Natural killer cell (primary cell): ENCODE measurements at regions not wholly inside any gene's neighbourhood (a gene's known extent, or its start where the extent isn't known, plus 50 kb on each side); places are given as distances from the start of the nearest gene placed in this dataset.

Experiments used
- ATAC-seq, 3 donors: fragments of 150-1000 bp in 2 of 3; fragments of 200-7000 bp in 1 of 3; cut with Tn5 transposase; 1 replicate in 1 of 3; 2 replicates in 2 of 3; pipeline ENCODE4 v1.10.0; 2021; ENCODE audit warnings: mild to moderate bottlenecking in 2 of 3, moderate library complexity in 2 of 3
- DNase-seq, 2 donors: peaks; one replicate each; pipeline versions ENCODE4 v3.0.0 to v3.0.0-alpha.2; 2013 to 2021; ENCODE audit warnings: mixed read lengths in 1 of 2
- H3K27ac ChIP-seq: one replicate; pipeline ENCODE4 v1.5.1; 2013; ENCODE audit warnings: mild to moderate bottlenecking, low read length
- H3K27me3 ChIP-seq: one replicate; pipeline ENCODE4 v1.6.1; 2013; ENCODE audit warnings: low read length; ENCODE audit not compliant: control insufficient read depth, insufficient read depth
- H3K36me3 ChIP-seq: one replicate; pipeline ENCODE4 v1.6.1; 2013; ENCODE audit warnings: low read length; ENCODE audit not compliant: control insufficient read depth, insufficient read depth
- H3K4me1 ChIP-seq: one replicate; pipeline ENCODE4 v1.6.1; 2013; ENCODE audit warnings: low read length; ENCODE audit not compliant: control insufficient read depth, insufficient read depth
- H3K4me3 ChIP-seq: one replicate; pipeline ENCODE4 v1.5.1; 2013; ENCODE audit warnings: low read length
- H3K9me3 ChIP-seq: one replicate; pipeline ENCODE4 v1.6.1; 2013; ENCODE audit warnings: low read length; ENCODE audit not compliant: control insufficient read depth, insufficient read depth
- H3K27ac Mint-ChIP-seq, 2 donors: one replicate each; pipeline ENCODE4 v1.8.0; 2022; ENCODE audit warnings: mild to moderate bottlenecking in 2 of 2, mixed read lengths in 2 of 2, moderate library complexity in 1 of 2
- H3K27me3 Mint-ChIP-seq, 2 donors: one replicate each; pipeline ENCODE4 v1.8.0; 2022; ENCODE audit warnings: low read depth in 2 of 2, mixed read lengths in 2 of 2
- H3K36me3 Mint-ChIP-seq: one replicate; pipeline ENCODE4 v1.8.0; 2022; ENCODE audit warnings: mixed read lengths
- H3K4me1 Mint-ChIP-seq, 2 donors: one replicate each; pipeline ENCODE4 v1.8.0; 2022; ENCODE audit warnings: mixed read lengths in 2 of 2
- H3K4me3 Mint-ChIP-seq: one replicate; pipeline ENCODE4 v1.8.0; 2022; ENCODE audit warnings: mild to moderate bottlenecking, moderate library complexity, mixed read lengths
- H3K9me3 Mint-ChIP-seq, 2 donors: one replicate each; pipeline ENCODE4 v1.8.0; 2022; ENCODE audit warnings: mixed read lengths in 2 of 2
- CTCF ChIP-seq: fragments of 200-600 bp; IDR thresholded peaks from one replicate; pipeline ENCODE4 v1.8.0; 2022; ENCODE audit warnings: antibody characterized with exemption
- WGBS: methylation state at CpG from one replicate; pipeline ENCODE4 v1.1.7; 2013; ENCODE audit warnings: missing lambda C conversion rate; ENCODE audit not compliant: insufficient coverage; 5-methylcytosine and 5-hydroxymethylcytosine counted together
- intact Hi-C: fragments of 100-400 bp; cut with micrococcal nuclease; formaldehyde crosslinking; loops from one replicate; pipeline ENCODE4 v1.14.2; 2022

- Histone ChIP-seq H3K4me1 (no peaks in the 10 kb centered on the region), H3K9me3 (no peaks in the 10 kb centered on the region), H3K36me3 (no peaks in the 10 kb centered on the region), H3K4me3 (no peak overlapping the region), H3K27ac (no peak overlapping the region), H3K27me3 (no peaks in the 10 kb centered on the region)
- WGBS, result no CpG with 5 or more reads among the region's 4 CpGs
- intact Hi-C loops, result no loop called here
- H3K27me3 Mint-ChIP-seq, result peaks cover under 1 to 2% of the 10 kb centered on the region in 2 donors
- H3K27ac Mint-ChIP-seq, result no peak overlapping the region
- H3K4me3 Mint-ChIP-seq, result no peak overlapping the region
- no peaks in the 10 kb centered on the region for H3K36me3 Mint-ChIP-seq
- ATAC-seq, result no peak
- no peaks in the 10 kb centered on the region for H3K4me1 Mint-ChIP-seq
- no peak for TF ChIP-seq CTCF
- no peaks in the 10 kb centered on the region for H3K9me3 Mint-ChIP-seq
- DNase-seq, result no peak
These were observed 437.0 kb upstream of the KCNMB2 start for GRCh38 chr3:178099274-178099673.

- no peaks in the 10 kb centered on the region for H3K4me1 ChIP-seq
- no peak for TF ChIP-seq CTCF
- ATAC-seq, result no peak
- WGBS, result 100% methylated on average over 1 of the region's 2 CpGs
- intact Hi-C loops, result no loop called here
- Mint-ChIP-seq H3K27ac (no peak overlapping the region), H3K36me3 (no peaks in the 10 kb centered on the region), H3K9me3 (no peaks in the 10 kb centered on the region), H3K27me3 (peaks cover 0 to 2% of the 10 kb centered on the region in 2 donors), H3K4me3 (no peak overlapping the region), H3K4me1 (no peaks in the 10 kb centered on the region)
- no peak overlapping the region for H3K27ac ChIP-seq
- H3K4me3 ChIP-seq, result no peak overlapping the region
- no peaks in the 10 kb centered on the region for H3K36me3 ChIP-seq
- no peaks in the 10 kb centered on the region for H3K27me3 ChIP-seq
- H3K9me3 ChIP-seq, result no peaks in the 10 kb centered on the region
- no peak for DNase-seq
These were observed 436.4 kb upstream of the KCNMB2 start for GRCh38 chr3:178099862-178100261.

GRCh38 chr3:178100908-178101307 lies 435.3 kb upstream of the KCNMB2 start:
- Histone ChIP-seq H3K9me3 (no peaks in the 10 kb centered on the region), H3K36me3 (no peaks in the 10 kb centered on the region), H3K4me1 (no peaks in the 10 kb centered on the region), H3K27ac (no peak overlapping the region), H3K27me3 (no peaks in the 10 kb centered on the region), H3K4me3 (no peak overlapping the region)
- intact Hi-C loops, result no loop called here
- H3K27me3 Mint-ChIP-seq, result peaks cover 0 to 2% of the 10 kb centered on the region in 2 donors
- no peaks in the 10 kb centered on the region for H3K36me3 Mint-ChIP-seq
- no peaks in the 10 kb centered on the region for H3K9me3 Mint-ChIP-seq
- no peak for TF ChIP-seq CTCF
- no peak for ATAC-seq
- no peak for DNase-seq
- H3K27ac Mint-ChIP-seq, result no peak overlapping the region
- H3K4me3 Mint-ChIP-seq, result no peak overlapping the region
- H3K4me1 Mint-ChIP-seq, result no peaks in the 10 kb centered on the region

- TF ChIP-seq CTCF, result no peak
- intact Hi-C loops, result no loop called here
- Mint-ChIP-seq H3K4me1 (no peaks in the 10 kb centered on the region), H3K27me3 (peaks cover 2 to 10% of the 10 kb centered on the region in 2 donors), H3K36me3 (no peaks in the 10 kb centered on the region), H3K9me3 (no peaks in the 10 kb centered on the region), H3K4me3 (no peak overlapping the region), H3K27ac (no peak overlapping the region)
- Histone ChIP-seq H3K4me3 (no peak overlapping the region), H3K9me3 (no peaks in the 10 kb centered on the region), H3K36me3 (no peaks in the 10 kb centered on the region), H3K4me1 (no peaks in the 10 kb centered on the region), H3K27ac (no peak overlapping the region), H3K27me3 (no peaks in the 10 kb centered on the region)
- 81% methylated on average over 2 of the region's 2 CpGs for WGBS
- no peak for ATAC-seq
- no peak for DNase-seq
These were observed 433.1 kb upstream of the KCNMB2 start for GRCh38 chr3:178103140-178103539.
